PFSK-1 (cell line): ENCODE measurements at regions not wholly inside any gene's neighbourhood (a gene's known extent, or its start where the extent isn't known, plus 50 kb on each side); places are given as distances from the start of the nearest gene placed in this dataset.

Experiments
- FOXP2 ChIP-seq: optimal IDR thresholded peaks from 2 replicates; pipeline ENCODE3; 2011; ENCODE audit warnings: borderline replicate concordance, control low read depth, inconsistent platforms; ENCODE audit not compliant: insufficient read depth; ENCODE audit errors: extremely low read length, extremely low read depth
- POLR2AphosphoS5 ChIP-seq: IDR thresholded peaks from 2 replicates; pipeline ENCODE4 v1.6.1; 2012; ENCODE audit warnings: low read depth, mild to moderate bottlenecking, control low read depth, low read length, moderate library complexity
- REST ChIP-seq, 2 experiments: IDR thresholded peaks; 2 replicates each; pipeline versions ENCODE4 v1.6.1 to v1.8.0; 2011 to 2012; ENCODE audit warnings: low read depth in 2 of 2, low read length in 2 of 2, control low read depth in 1 of 2, inconsistent platforms in 1 of 2, mild to moderate bottlenecking in 1 of 2, moderate library complexity in 1 of 2; ENCODE audit not compliant: insufficient read depth in 1 of 2
- SIN3A ChIP-seq: IDR thresholded peaks from 2 replicates; pipeline ENCODE4 v1.6.1; 2012; ENCODE audit warnings: mild to moderate bottlenecking, low read length, moderate library complexity, borderline replicate concordance; ENCODE audit not compliant: insufficient read depth
- TAF1 ChIP-seq: IDR thresholded peaks from 2 replicates; pipeline ENCODE4 v1.6.1; 2012; ENCODE audit warnings: low read length, control low read depth, borderline replicate concordance; ENCODE audit not compliant: insufficient read depth

GRCh38 chr2:48856657-48857056, 101.1 kb upstream of the LHCGR start:
- TF ChIP-seq SIN3A (no peak), FOXP2 (no peak), REST (IDR thresholded peaks at IDR 0.05; ENCODE audit: insufficient read depth in 1 of 2, low read depth in 2 of 2, low read length in 2 of 2) (no peak), POLR2AphosphoS5 (no peak), TAF1 (no peak)

- TF ChIP-seq TAF1 (no peak), SIN3A (no peak), POLR2AphosphoS5 (no peak), REST (IDR thresholded peaks at IDR 0.05; ENCODE audit: insufficient read depth in 1 of 2, low read depth in 2 of 2, low read length in 2 of 2) (no peak), FOXP2 (no peak)
Measured at GRCh38 chr2:48856144-48856543, 100.6 kb upstream of the LHCGR start.

- TF ChIP-seq SIN3A (no peak), POLR2AphosphoS5 (no peak), TAF1 (no peak)
Measured at GRCh38 chr2:48855142-48855541, 99.6 kb upstream of the LHCGR start.

- TF ChIP-seq TAF1 (no peak), POLR2AphosphoS5 (no peak), REST (IDR thresholded peaks at IDR 0.05; ENCODE audit: insufficient read depth in 1 of 2, low read depth in 2 of 2, low read length in 2 of 2) (no peak), SIN3A (no peak), FOXP2 (no peak)
Measured at GRCh38 chr2:48854681-48855080, 99.2 kb upstream of the LHCGR start.

- TF ChIP-seq SIN3A, result no peak
- no peak for TF ChIP-seq REST (IDR thresholded peaks at IDR 0.05; ENCODE audit: insufficient read depth in 1 of 2, low read depth in 2 of 2, low read length in 2 of 2)
- no peak for TF ChIP-seq TAF1
- TF ChIP-seq FOXP2, result no peak
- no peak for TF ChIP-seq POLR2AphosphoS5
Measured at GRCh38 chr2:48852938-48853337, 97.4 kb upstream of the LHCGR start.

- TF ChIP-seq REST (IDR thresholded peaks at IDR 0.05; ENCODE audit: insufficient read depth in 1 of 2, low read depth in 2 of 2, low read length in 2 of 2), result no peak
- TF ChIP-seq FOXP2, result no peak
- TF ChIP-seq POLR2AphosphoS5, result no peak
- TF ChIP-seq TAF1, result no peak
- no peak for TF ChIP-seq SIN3A
Measured at GRCh38 chr2:48851161-48851560, 95.6 kb upstream of the LHCGR start.
